GDM1 (cell line): ENCODE measurements at regions not wholly inside any gene's neighbourhood (a gene's known extent, or its start where the extent isn't known, plus 50 kb on each side); places are given as distances from the start of the nearest gene placed in this dataset.

Experiments
- DNase-seq: peaks from one replicate; lab custom pipeline; 2025; lab: John Stamatoyannopoulos, UW

DNA sequence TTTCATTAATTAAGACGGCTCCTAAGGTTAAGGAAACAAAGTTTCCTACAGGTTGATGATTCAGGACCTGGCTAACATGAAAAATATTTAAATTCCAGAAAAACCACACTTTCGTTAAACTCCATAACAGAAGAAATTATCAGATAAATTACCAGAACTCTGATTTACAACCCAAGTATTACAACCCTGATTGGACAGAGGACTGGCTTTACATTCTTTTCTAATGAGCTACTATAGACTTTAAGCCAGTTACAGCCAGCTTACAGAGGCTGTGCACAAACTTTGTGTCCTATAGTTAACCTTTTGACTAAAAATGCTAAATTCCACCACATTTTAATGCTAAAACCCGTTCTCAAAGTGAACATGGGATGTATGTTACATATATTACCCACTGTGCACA, 458.6 kb downstream of the KCNJ3 start:
- DNase-seq, result no peak

DNA sequence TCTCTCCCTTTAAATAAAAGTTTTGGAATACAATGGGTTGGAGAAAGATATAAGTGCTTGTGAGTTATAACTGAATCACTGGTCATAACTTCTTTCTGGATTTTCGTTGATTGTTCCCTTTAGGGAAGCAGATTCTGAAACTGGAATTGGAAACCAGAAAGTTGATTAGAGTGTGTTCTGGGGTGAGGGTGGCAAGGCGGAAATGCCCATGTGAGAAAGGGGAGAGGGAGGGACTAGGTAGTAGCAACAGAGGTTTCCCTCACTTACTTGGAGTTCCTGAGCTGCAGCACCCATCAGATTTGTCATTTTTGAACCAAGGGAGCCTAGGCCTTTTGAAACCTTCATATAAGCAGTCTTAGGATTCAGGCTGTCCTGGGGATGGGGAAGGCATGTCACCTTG, 453.4 kb downstream of the KCNJ3 start:
- DNase-seq, result no peak

DNA sequence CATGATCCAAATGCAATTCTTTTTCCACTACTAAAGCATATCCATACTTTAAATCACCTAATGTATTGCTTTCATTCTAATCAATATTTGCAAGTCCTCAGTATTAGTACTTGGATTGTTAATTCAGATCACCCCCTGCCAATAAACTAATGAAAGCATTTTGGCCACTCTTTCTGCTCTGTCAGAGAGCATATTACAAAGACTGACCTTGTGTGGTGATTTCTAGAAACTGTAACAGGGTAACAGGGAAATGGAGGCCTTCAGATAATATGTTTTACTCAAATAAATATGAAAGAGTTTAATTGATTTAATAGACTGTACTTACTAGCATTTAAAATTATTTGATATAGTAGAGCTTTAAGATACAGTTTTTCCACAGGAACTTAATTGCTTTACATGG, 453.0 kb downstream of the KCNJ3 start:
- DNase-seq, result no peak

DNA sequence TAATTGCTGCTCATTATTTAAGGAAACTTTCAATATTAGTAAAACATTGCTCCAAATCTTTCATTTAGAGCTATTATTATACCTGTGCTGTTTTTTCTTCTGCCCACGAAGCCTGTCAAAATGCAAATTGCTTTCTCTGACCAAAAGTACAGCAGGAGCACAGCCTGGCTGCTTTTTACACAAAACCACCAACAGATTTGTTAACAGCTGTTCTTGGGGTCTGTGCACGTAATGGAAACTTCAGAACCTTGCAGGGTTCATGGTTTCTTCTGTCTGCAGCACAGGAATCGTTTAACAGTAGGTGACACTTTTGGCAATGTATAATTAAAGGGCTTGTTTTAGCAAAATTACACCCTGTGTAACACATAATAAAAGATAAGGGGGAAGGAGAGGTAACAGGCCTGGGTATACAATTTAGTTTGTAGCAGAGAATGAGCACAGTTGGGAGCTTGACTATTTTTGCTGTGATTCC, 447.3 kb downstream of the KCNJ3 start:
- DNase-seq, result no peak

DNA sequence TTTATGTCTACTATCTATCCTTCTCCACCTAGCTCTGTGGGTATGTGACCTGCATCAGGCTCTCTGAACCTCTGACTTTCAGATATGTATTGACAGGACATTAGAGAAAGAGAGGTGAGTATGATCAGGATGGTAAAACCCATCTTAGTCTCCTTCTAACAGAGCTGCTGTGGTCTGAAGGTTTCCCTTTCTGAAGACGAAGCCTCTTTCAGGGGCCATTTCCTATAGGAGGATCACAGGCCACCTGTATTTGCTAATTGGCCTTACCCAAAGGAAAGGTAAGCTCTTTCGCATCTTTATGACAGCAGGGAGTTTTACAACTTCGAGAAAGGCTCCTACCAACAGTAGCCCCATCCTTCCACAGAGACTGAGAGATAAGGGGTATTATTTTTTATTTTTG, 442.9 kb downstream of the KCNJ3 start:
- DNase-seq, result no peak

DNA sequence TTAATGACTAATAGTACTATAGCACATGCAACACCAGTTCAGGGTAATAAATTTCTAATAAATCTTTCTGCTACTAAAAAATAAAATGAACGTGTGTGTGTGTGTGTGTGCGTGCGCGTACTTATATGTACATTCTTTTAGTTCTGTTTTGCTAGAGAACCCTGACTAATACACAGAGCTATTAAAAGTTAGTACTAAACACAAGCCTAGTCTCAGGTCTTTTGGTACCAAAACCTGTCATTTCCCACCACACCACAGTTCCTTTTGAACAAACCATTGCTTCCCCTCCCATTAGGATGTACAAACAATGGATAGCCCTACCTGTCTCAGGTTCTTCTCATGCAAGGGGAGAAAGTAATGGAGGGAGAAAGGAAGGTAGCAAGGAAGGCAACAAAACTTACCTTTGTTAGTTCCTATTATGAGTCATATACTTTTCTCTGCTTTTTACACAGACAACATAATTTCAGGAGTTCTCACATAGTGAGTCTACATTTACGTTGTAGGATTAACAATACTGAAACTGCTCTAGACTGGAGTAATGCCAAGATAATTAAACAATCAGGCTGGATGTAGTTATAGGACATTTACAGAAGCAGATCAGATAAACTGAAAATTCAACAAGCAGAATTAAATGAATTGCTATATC, 427.2 kb downstream of the KCNJ3 start:
- DNase-seq, result no peak

DNA sequence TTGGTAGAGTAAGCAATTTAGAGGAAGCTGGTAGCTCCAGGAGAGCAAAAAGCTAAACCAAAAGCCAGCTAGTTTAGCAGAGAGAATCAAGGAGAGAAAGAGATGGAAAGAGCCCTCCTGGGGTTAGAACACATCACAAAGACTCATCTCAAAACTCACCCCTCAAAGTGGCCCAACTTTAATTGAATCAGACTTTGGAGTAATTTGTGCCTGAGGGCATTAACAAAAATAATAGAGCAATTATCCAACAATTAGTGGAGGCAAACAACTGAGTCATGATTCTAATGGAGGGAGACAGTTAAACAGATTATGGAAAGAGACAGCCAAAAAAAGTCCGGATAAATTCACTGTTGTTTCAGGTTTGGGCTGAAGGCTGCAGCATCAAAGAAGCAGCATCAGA, 417.4 kb downstream of the KCNJ3 start:
- no peak for DNase-seq

DNA sequence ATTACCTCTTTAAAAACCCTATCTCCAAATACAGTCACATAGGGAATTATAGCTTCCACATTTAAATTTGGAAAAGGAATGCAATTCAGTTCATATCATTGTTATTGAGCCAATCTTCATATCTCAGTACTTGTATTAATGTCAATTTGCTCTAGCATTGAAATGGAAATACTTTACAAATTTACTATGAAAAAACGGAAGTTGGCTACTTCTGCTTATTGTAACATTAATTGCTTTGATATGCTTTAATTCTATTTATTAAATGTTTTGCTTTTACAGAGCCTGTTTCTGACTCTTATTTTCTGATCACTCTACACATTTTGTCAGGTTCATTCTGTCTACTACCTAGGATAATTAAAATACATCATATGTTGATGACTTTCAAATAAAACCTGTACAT, 412.6 kb downstream of the KCNJ3 start:
- DNase-seq, result no peak

DNA sequence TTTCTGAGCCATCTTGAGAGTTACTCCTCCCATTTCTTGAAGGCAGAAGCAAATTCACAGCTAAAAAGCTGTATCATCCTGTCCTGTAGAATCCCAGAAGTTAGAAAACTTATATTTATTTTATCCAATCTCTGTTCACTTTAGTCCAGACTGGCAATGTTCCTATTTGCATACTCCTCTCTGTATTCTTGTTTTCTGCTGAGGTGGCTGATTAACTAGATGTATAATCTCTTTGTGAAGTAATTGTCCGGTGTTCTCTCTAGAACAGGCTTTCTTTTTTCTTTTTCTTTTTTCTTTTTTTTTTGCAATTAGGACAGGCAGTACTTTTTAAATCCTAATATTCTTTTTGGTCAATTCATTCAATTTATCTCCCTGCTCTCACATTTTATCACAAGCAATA, 411.0 kb downstream of the KCNJ3 start:
- no peak for DNase-seq

DNA sequence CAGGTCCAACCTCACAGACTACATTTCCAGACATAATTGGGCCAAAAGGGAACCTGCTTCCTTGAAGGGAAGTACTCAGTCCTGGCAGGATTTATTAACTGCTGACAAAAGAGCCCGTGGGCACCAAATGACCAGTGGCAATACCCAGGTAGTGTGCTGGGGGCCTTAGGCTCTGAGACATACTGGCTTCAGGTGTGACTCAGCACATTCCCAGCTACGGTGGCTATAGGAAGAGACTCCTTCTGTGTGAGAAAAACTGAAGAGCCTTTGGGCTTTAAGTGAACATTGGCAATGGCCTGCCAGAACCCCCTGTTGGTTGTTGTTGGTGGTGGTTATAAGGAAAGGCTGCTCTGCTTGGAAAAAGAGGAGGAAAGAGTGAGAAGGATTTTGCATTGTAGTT, 401.8 kb downstream of the KCNJ3 start:
- no peak for DNase-seq

DNA sequence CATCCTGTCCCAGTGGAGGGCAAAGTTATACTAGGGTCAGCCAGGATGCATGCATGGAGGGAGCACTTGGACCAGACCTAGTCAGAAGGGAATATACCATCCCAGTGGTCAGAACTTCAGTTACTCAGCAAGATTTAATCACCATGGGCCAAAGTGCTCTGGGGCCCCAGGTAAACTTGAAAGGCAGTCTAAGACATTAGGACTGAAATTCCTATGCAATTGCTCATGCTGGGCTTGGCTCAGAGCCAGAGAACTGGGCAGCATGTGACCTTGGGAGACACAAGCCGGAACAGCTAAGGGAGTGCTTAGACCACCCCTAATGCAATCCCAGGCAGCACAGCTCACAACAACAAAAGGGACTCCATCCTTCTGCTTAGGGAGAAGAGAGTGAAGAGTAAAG, 401.3 kb downstream of the KCNJ3 start:
- DNase-seq, result no peak

DNA sequence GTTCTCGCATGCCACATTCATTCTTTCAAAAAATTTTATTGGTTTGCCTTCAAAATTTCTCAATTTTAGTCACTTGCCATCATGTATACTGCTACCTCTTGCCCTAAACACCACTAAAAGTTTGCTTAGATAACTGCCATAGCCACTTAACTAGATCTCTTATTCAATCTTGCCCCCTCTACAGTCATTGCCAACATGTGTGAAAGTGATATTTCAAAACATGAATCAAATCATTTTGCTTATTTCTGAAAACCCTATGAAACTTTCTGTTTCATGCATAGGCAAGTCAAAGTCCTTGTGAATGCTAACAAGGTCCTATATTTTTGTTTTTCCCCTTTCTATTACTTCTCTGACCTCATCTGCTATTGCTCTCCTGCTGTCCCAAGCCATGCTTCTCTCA, 397.1 kb downstream of the KCNJ3 start:
- DNase-seq, result no peak

DNA sequence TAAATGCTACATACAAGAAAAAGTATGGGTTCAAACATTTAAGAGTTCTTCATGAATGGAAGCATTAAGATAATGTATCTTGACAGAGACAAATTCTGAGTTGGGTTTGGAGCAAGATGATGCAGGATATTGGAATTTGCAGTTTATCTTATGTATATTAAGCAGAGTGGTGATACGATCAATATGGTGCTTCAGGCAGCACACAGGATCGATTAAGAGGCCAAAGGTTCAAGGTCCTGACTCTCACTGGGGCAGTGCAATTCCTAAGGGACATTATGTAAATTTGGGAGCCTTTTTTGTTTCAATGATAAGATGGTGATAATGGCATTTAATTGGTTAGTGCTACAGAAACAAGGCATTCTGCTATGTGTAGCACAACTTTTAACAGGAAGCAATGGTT, 381.9 kb downstream of the KCNJ3 start:
- no peak for DNase-seq

DNA sequence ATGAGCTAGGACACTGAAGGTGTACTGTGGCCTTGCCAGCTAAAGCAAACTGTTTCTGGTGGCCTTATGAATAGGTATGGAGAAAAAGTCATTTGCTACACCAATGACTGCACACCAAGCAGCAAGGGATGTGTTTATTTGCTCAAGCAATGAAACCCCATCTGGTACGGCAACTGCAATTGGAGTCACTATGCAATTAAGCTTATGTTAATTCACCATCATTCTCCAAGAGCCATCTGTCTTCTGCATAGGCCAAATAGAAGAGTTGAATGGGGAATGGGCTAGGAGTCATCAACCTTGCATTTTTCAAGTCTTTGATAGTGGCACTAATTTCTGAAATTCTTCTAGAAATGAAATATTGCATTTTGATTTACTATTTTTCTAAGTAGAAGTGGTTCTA, 372.0 kb downstream of the KCNJ3 start:
- no peak for DNase-seq

DNA sequence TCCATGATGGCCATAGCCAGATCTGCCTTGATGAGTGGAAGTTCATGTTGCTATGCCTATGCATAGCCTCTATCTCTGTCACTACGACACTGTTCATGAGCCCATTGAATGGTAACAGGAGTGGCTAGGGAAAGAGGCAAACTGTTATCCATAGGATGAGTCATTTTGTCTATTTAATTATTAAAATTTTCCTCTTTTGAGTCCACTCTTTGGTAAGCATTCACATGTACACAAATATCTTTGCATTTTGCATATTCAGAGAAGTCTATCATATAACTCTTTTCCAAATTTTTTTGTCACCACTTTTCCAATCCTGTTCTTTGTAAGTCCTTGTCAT, 364.4 kb downstream of the KCNJ3 start:
- DNase-seq, result no peak

DNA sequence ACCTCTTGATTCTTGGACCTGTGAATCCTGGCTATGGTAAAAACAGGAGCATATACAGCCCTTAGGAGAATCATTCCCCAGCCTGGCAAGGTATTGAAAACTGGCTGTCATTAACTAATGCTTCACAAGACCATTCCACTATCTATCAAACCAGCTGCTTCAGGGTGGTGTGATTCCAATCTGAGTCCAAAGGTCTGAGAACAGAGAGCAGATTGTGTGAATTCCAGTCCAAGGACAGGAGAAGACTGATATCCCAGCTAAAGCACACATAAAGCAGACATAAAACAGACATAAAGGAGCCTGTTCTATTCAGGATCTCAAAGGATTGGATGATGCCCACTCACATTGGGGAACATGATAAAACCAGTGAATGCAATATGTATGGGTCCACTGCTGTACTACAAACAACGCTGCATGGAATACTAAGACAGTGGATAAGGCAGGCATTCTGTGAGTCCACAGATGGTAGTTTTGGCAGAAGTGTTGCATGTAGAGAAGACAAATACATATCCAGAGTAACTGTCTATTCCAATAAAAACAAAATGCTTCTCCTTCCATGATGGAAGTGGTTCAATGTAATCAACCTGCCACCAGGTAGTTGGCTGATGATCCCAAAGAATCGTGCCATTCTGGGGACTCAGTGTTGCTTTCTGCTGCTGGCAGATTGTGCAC, 363.9 kb downstream of the KCNJ3 start:
- no peak for DNase-seq

DNA sequence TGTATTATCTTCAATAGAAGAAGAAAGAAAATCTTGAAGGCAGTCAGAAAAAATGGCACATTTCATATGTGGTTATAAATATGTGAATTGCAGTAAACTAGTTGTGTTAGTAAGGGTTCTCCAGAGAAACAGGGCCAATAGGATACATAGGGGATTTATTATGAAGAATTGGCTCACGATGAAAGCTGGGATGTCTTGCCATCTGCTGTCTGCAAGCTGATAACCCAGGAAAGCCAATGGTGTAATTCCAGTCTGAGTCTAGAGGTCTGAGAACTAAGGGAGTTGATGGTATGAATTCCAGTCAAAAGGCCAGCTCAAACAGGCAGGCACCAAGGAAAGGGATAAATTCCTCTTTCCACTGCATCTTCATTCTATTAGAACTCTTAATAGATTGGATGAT, 362.4 kb downstream of the KCNJ3 start:
- no peak for DNase-seq

DNA sequence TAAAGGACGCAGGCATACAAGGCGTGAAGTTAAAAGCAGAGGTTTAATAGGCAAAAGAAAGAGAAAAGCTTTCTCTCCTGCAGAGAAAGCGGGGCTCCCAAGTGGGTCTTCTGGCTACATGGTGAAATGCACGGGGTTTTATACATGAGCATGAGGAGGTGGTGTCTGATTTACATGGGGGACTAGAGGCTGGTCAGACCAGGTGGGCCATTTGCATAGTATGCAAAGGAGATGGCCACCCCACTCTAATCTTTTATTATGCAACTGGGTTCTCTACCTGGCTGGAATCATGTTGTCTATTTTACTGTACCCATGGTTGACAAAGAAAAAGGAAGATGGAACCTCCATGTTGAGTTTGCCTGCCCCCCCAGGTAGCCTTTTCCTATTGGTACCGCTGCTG, 356.2 kb downstream of the KCNJ3 start:
- no peak for DNase-seq

DNA sequence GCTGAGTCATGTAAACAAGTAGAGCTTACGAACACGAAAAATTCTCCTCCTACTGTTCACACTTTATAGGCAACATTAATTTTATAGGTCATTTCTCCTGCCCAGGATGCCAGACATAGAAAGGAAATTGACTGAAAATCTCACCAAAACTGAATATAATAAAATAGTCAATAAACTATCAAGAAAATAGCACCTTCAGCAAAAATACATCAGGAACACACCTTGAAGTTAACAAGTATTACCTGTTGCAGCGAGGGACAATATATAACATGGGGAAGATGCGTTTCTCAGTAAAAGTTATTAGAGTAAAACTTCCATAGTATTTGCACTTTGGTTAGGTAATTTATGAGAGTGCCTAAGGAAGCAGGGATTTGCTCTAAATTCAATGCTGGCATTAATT, 344.6 kb downstream of the KCNJ3 start:
- DNase-seq, result no peak

DNA sequence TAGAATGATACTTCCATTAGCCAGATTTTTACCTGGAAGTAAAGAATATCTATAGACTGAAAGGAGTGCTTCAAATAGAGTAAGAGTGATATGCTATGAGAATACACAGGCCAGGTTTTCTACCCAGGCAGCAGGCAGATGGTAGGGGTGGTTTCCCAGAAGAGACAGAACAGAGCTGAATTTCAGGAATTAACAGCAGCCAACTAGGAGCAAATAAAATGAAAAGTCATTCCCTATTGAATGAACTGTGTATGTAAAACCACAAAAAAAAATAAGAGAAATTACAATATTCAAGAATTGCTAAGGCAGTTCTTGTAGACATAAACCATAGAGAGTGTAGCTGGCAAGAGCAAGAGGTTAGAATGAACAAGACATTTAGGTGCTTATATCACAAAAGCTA, 336.8 kb downstream of the KCNJ3 start:
- no peak for DNase-seq

DNA sequence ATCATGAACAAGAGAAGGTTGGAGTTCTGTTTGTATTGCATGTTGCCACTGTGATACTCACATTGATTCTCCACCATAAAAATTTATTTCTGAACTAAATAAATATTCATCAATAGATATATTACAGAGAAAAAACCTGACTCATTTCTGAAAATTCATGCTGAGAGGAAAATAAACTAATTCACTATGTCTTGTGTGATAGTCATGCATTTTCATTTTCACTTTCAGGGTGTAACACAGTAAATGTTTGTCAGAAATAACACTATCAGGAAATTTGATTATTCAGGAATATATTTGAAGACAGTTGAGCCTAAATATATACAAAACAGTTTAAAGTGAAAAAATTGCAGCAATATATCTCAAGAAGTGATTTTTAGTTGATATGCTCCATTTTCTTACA, 335.2 kb downstream of the KCNJ3 start:
- no peak for DNase-seq

DNA sequence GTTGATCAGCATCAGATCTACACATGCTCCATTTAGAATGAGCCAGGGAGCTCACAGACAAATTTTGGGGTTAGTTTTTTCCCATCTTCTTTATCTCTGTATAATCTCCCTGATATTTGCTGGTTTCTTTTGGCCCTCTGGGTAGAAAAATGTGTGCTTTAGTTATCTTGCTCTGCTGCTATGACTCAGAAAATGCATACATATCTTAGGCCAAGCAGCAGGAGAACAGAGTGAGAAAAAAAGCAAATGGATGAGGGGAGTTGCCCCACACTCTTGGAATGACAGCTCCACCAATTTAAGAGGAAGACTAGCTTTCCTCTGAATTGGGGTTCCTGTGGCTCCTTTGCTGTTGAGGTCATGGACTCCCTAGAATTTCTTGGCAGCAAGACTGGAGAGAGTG, 331.8 kb downstream of the KCNJ3 start:
- DNase-seq, result no peak

DNA sequence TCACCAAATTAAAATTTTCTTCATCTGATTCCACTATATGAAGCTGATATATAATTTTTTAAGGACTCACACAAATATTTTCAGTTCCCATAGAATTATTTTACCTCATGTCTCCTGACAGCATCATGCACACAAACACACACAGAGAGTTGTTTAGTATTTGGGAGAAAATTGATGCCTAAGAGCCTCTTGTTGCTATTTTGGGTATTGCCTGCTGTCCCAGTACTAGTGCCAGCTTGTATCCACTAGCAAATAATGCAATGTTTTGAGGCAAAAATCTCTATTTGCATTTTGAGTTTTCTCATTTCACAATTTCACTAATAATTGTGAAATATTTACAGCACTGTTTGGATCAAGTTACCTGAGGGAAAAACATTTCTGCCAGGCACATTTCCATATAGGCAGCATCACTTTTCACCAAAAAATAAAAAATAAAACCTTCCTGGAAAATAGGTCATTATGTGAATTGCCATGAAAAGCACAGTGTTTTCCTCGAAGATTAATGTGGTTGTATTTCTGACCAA, 328.2 kb downstream of the KCNJ3 start:
- DNase-seq, result no peak

DNA sequence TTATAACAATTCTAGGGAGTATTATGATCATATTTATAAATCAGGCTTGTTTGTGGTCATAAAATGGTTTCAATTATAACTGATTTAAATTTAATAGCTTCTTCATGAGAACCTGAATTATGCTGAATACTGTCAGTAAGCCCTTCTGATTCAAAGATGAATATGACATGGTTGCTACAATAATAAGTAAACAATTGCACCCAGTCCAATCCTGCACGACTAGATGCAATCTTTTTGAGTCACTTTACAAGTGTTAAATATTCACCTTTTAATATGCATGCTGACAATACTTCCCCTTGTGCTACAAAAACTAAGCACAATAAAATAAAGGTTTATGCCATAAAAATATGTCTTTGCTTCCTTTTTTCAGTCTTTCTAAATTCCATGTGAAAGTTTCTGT, 325.2 kb downstream of the KCNJ3 start:
- no peak for DNase-seq
